OCI-LY7 (cell line): ENCODE measurements at regions not wholly inside any gene's neighbourhood (a gene's known extent, or its start where the extent isn't known, plus 50 kb on each side); places are given as distances from the start of the nearest gene placed in this dataset.

Source experiments
- BruUV-seq: library from RNA; stranded (reverse); fragments of 400-500 nt; replicated peaks from 2 replicates; lab custom pipeline; 2021; lab: Mats Ljungman, UMichigan
- CTCF ChIA-PET: fragments of 300-600 bp; sonication (Branson Sonifier 250); formaldehyde crosslinking; loops from one replicate; lab custom pipeline; 2022; ENCODE audit warnings: antibody characterized with exemption; ENCODE audit not compliant: unreplicated experiment; lab: Charles Lee
- POLR2A ChIA-PET: fragments of 300-600 bp; sonication (Branson Sonifier 250); formaldehyde crosslinking; loops from one replicate; lab custom pipeline; 2022; ENCODE audit warnings: antibody characterized with exemption; lab: Charles Lee
- DNase-seq: peaks from one replicate; pipeline ENCODE4 v3.0.0-alpha.2; 2015; ENCODE audit warnings: low spot score
- H2AFZ ChIP-seq: fragments of 200-600 bp; sonication (generic), shearing (Covaris generic); 2 replicates; pipeline ENCODE4 v1.6.1; 2014; ENCODE audit warnings: mild to moderate bottlenecking, antibody characterized with exemption, low read length, moderate library complexity
- H3K27ac ChIP-seq: fragments of 200-600 bp; sonication (generic); 2 replicates; pipeline ENCODE4 v1.5.1; 2014; ENCODE audit warnings: mixed run types, low read depth, mild to moderate bottlenecking, moderate library complexity, low read length, inconsistent platforms; ENCODE audit not compliant: poor library complexity, severe bottlenecking
- H3K36me3 ChIP-seq: fragments of 200-600 bp; sonication (generic); 2 replicates; pipeline ENCODE4 v1.6.1; 2014; ENCODE audit warnings: mild to moderate bottlenecking, antibody characterized with exemption, low read length, moderate library complexity, mixed read lengths; ENCODE audit not compliant: insufficient read depth
- H3K4me1 ChIP-seq: fragments of 200-600 bp; sonication (generic); 2 replicates; pipeline ENCODE4 v1.5.1; 2014; ENCODE audit warnings: mild to moderate bottlenecking, low read length; ENCODE audit not compliant: insufficient read depth, poor library complexity, severe bottlenecking
- H3K4me2 ChIP-seq: fragments of 200-600 bp; sonication (generic); 2 replicates; pipeline ENCODE4 v1.6.1; 2014; ENCODE audit warnings: mild to moderate bottlenecking, low read length
- H3K4me3 ChIP-seq: fragments of 200-600 bp; sonication (generic); 2 replicates; pipeline ENCODE4 v1.5.1; 2014; ENCODE audit warnings: mild to moderate bottlenecking, low read depth, low read length; ENCODE audit not compliant: poor library complexity, severe bottlenecking
- H3K79me2 ChIP-seq: fragments of 200-600 bp; sonication (generic); 2 replicates; pipeline ENCODE4 v1.6.1; 2016; ENCODE audit warnings: low read depth, mild to moderate bottlenecking, low read length, moderate library complexity, mixed read lengths; ENCODE audit not compliant: insufficient read depth
- H3K9me2 ChIP-seq: fragments of 200-600 bp; sonication (generic); 2 replicates; pipeline ENCODE4 v1.6.1; 2016; ENCODE audit warnings: mild to moderate bottlenecking, low read length, mixed read lengths; ENCODE audit not compliant: insufficient read depth
- H3K9me3 ChIP-seq: fragments of 200-600 bp; sonication (generic); 2 replicates; pipeline ENCODE4 v1.6.1; 2014; ENCODE audit warnings: mild to moderate bottlenecking, mixed run types, low read length, mixed read lengths
- H4K20me1 ChIP-seq: fragments of 200-600 bp; sonication (generic); 2 replicates; pipeline ENCODE4 v1.6.1; 2014; ENCODE audit warnings: mild to moderate bottlenecking, antibody characterized with exemption, low read length, moderate library complexity, mixed read lengths; ENCODE audit not compliant: insufficient read depth
- EZH2phosphoT487 ChIP-seq: fragments of 200-600 bp; sonication (generic); IDR thresholded peaks from 2 replicates; pipeline ENCODE4 v1.6.1; 2018; ENCODE audit warnings: low read depth, borderline replicate concordance, mild to moderate bottlenecking, mixed run types, antibody characterized with exemption, low read length, moderate library complexity, mixed read lengths
- intact Hi-C: fragments of 100-400 bp; cut with micrococcal nuclease; formaldehyde crosslinking; loops from one replicate; pipeline ENCODE4 v1.10.0; 2022; ENCODE audit not compliant: unreplicated experiment
- TF ChIP-seq, protein P1 (sequence below): fragments of 200-600 bp; sonication (generic); conservative IDR thresholded peaks from 2 replicates; pipeline ENCODE4 v1.5.1; 2014; ENCODE audit warnings: mild to moderate bottlenecking, antibody characterized with exemption, low read length, moderate library complexity, mixed read lengths

DNA sequence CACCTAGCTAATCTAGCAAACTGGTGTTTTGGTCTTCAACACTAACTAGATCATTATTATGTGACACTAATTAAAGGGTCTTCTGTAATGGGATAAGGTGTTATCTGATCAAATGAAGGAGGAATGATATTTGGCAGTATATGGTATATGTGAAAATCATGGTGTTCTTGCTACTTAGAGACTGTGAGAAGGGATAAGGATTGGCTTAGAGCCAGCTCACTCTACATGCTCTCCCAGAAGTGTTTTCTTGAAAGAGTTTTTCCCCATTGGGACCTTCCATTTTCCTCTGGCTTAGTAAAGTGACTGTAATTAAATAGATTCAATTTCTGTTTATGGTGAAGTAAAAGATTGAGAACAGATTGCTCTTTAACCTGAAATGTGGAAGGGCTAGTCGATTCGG lies 71.2 kb upstream of the RGL1 start:
- Histone ChIP-seq H3K4me2 (no peak overlapping the region), H3K79me2 (no peaks in the 10 kb centered on the region), H3K4me1 (no peaks in the 10 kb centered on the region), H3K27ac (no peak overlapping the region), H3K9me2 (no peaks in the 10 kb centered on the region), H3K9me3 (no peaks in the 10 kb centered on the region), H3K4me3 (no peak overlapping the region), H3K36me3 (no peaks in the 10 kb centered on the region), H2AFZ (no peak overlapping the region), H4K20me1 (no peaks in the 10 kb centered on the region)
- no peak for DNase-seq
- intact Hi-C loops = no loop called here
- POLR2A ChIA-PET = no interaction called here
- no peak for TF ChIP-seq EZH2phosphoT487
- TF ChIP-seq, protein P1, sequence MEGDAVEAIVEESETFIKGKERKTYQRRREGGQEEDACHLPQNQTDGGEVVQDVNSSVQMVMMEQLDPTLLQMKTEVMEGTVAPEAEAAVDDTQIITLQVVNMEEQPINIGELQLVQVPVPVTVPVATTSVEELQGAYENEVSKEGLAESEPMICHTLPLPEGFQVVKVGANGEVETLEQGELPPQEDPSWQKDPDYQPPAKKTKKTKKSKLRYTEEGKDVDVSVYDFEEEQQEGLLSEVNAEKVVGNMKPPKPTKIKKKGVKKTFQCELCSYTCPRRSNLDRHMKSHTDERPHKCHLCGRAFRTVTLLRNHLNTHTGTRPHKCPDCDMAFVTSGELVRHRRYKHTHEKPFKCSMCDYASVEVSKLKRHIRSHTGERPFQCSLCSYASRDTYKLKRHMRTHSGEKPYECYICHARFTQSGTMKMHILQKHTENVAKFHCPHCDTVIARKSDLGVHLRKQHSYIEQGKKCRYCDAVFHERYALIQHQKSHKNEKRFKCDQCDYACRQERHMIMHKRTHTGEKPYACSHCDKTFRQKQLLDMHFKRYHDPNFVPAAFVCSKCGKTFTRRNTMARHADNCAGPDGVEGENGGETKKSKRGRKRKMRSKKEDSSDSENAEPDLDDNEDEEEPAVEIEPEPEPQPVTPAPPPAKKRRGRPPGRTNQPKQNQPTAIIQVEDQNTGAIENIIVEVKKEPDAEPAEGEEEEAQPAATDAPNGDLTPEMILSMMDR = no peak
- CTCF ChIA-PET = no interaction called here
- BruUV-seq = no TSS peak

DNA sequence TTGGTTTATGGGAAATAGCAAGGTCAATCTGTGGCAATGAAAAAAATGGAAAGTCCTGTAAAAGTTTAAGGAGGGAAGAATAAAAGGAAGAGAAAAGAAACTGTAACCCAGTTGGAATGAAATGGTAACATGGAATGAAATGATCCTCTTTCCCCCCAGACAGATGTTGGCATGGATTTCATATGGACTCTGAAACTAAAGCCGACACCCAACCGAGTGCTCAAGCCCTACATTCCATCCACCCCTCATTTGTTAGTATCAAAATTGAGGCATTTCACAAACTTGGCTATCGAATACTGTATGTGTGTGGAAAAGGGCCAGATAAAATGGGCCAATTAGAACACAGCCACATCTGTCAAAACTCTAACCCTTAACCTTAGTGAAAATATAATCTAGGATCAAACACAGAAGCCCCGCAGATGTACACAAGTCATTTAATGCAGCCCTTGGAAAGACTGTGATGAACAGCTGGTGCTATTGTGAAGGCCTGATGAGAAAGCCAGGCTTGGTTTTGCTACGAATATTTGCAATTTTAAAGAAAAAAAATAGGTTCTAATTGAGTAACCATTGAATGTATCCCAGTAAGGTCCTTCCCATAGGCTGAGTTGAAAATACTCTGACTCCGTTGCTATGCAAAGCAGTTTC lies 72.6 kb upstream of the RGL1 start:
- ChIA-PET CTCF (no interaction called here), POLR2A (interaction anchor here (0.6 to 1.3 kb wide), 2 partner anchors 10 to 14 kb away, joined by 3 to 4 read pairs; no protein-coding TSS in a partner anchor)
- intact Hi-C loops = no loop called here
- DNase-seq = no peak
- BruUV-seq = no TSS peak
- TF ChIP-seq, protein P1 = no peak
- TF ChIP-seq EZH2phosphoT487 = no peak
- no peak overlapping the region for H3K4me3 ChIP-seq
- H3K27ac ChIP-seq = no peak overlapping the region
- H3K9me3 ChIP-seq = no peaks in the 10 kb centered on the region
- H3K9me2 ChIP-seq = no peaks in the 10 kb centered on the region
- no peaks in the 10 kb centered on the region for H3K4me1 ChIP-seq
- H3K4me2 ChIP-seq = no peak overlapping the region
- H3K36me3 ChIP-seq = no peaks in the 10 kb centered on the region
- no peak overlapping the region for H2AFZ ChIP-seq
- no peaks in the 10 kb centered on the region for H4K20me1 ChIP-seq
- no peaks in the 10 kb centered on the region for H3K79me2 ChIP-seq

DNA sequence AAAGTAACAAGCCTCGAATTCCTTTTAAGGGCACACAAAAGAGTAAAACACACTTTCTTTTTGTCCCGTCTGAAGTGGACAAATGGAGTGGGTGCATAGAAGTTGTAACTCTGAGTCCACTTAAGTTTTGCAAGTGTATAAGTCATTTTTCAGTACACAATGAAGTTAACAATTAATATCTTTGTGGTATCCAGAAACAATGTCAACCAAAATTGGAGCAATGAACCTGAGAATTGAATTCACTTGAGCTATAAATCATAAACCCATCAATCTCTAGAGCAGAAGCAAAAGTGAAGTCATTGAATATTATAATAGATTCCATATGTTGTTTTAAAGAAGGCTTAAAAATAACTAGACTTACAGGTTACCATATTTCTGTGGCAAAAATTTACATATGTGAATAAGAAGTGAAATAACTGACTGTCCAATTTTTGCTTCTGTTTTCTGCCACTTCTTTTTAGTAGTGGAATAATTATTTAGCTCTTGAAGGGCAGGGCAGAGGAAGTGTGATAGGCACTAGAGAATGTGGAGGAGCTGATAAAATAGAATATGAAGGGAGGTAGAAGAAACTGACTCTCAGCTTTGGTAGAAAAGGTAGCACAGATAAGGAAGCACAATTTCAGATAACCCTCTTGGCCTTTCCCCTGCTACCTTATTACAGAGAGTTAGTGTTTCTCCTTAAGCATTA lies 73.9 kb upstream of the RGL1 start:
- H4K20me1 ChIP-seq = no peaks in the 10 kb centered on the region
- POLR2A ChIA-PET = interaction anchor here (0.7 to 1.3 kb wide), 2 partner anchors 13 to 34 kb away, joined by 3 read pairs; no protein-coding TSS in a partner anchor
- no peaks in the 10 kb centered on the region for H3K9me3 ChIP-seq
- H3K4me2 ChIP-seq = no peak overlapping the region
- no peaks in the 10 kb centered on the region for H3K36me3 ChIP-seq
- no peaks in the 10 kb centered on the region for H3K4me1 ChIP-seq
- DNase-seq = no peak
- H3K79me2 ChIP-seq = no peaks in the 10 kb centered on the region
- no peaks in the 10 kb centered on the region for H3K9me2 ChIP-seq
- CTCF ChIA-PET = no interaction called here
- no peak for TF ChIP-seq EZH2phosphoT487
- TF ChIP-seq, protein P1 = no peak
- no peak overlapping the region for H2AFZ ChIP-seq
- H3K27ac ChIP-seq = no peak overlapping the region
- intact Hi-C loops = no loop called here
- BruUV-seq = no TSS peak
- no peak overlapping the region for H3K4me3 ChIP-seq
